GM12874 (cell line): ENCODE measurements at regions not wholly inside any gene's neighbourhood (a gene's known extent, or its start where the extent isn't known, plus 50 kb on each side); places are given as distances from the start of the nearest gene placed in this dataset.

Experiments used
- TF ChIP-seq, protein P1 (sequence below): IDR thresholded peaks from 2 replicates; pipeline ENCODE4 v1.5.1; 2011; ENCODE audit warnings: low read depth, mild to moderate bottlenecking, control low read depth, low read length, moderate library complexity; ENCODE audit not compliant: insufficient read depth

- TF ChIP-seq, protein P1, sequence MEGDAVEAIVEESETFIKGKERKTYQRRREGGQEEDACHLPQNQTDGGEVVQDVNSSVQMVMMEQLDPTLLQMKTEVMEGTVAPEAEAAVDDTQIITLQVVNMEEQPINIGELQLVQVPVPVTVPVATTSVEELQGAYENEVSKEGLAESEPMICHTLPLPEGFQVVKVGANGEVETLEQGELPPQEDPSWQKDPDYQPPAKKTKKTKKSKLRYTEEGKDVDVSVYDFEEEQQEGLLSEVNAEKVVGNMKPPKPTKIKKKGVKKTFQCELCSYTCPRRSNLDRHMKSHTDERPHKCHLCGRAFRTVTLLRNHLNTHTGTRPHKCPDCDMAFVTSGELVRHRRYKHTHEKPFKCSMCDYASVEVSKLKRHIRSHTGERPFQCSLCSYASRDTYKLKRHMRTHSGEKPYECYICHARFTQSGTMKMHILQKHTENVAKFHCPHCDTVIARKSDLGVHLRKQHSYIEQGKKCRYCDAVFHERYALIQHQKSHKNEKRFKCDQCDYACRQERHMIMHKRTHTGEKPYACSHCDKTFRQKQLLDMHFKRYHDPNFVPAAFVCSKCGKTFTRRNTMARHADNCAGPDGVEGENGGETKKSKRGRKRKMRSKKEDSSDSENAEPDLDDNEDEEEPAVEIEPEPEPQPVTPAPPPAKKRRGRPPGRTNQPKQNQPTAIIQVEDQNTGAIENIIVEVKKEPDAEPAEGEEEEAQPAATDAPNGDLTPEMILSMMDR: peak; percentile 41; the same call in 1 of the 2 replicates
Observed at GRCh38 chr6:95923518-95923917, 92.3 kb upstream of the FUT9 start.

- TF ChIP-seq, protein P1: no peak
Observed at GRCh38 chr6:95935736-95936135, 80.0 kb upstream of the FUT9 start.

GRCh38 chr6:95946906-95947305 is 68.9 kb upstream of the FUT9 start:
- TF ChIP-seq, protein P1: no peak

DNA sequence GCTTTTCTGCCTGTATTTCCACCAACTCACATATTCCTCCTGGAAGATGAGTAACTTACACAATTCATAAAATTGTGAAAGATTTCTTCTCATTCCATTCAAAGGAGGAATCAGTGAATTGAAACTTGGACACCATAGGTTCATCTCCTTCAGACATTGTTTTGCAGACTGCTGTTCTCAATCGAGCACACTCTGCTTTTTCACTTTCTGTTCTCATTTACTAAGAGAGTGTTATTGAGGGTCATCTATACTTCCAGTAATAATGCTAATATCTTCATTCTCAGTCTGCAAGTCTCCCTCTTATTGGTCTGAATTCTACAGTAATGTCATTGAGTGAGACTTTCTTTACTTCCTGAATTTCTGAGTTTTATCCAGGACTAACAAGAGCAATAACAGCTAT is 67.5 kb upstream of the FUT9 start:
- TF ChIP-seq, protein P1: no peak

- TF ChIP-seq, protein P1: no peak
Observed at GRCh38 chr6:95949985-95950384, 65.8 kb upstream of the FUT9 start.

DNA sequence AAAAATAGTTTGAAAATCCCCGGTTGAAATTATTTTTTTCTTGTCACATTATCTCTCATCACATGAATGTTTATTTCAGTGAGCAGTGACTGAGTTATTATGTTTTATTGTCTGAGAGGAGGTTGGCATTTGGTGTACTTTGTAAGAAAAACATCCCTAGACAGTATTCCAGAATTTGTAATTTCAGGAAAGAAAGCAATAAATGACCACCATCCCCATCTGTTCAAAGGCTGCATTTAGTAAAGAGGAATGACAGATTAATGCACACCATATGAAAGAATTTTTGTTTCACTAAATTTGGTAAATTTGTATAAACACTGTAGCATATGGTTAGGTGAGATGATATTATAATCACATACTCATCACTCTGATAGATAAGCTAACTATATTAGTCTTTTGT is 57.1 kb upstream of the FUT9 start:
- TF ChIP-seq, protein P1: no peak

- TF ChIP-seq, protein P1: no peak
Observed at GRCh38 chr6:95959261-95959660, 56.5 kb upstream of the FUT9 start.
